ENCODE measurements at regions not wholly inside any gene's neighbourhood (a gene's known extent, or its start where the extent isn't known, plus 50 kb on each side); places are given as distances from the start of the nearest gene placed in this dataset.

DNA sequence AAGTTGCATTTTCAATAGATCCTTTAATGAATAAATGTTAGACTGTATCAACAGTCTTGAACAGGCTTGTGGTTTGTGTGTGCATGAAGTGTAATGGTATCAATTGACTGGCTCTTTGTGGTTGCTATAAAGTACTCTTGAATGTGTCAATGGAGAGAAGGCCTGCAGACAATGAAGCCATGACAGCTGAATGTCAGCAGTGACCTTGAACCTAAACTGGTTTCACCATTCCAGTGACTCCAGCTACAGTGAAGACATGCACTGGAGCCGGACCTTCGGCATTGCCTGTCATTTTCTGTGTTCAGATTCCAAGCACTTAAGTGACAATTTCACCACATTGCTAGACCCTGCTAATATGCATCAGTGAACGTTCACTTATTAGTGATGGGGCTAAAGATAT lies 276.0 kb upstream of the TMEM161B start:
- Histone ChIP-seq H2AFZ (ENCODE audit: low read length) (no peak overlapping the region), H3K9me2 (ENCODE audit: insufficient read depth, low read length) (no peaks in the 10 kb centered on the region), H3K36me3 (ENCODE audit: insufficient read depth, low read length) (no peaks in the 10 kb centered on the region), H3K79me2 (ENCODE audit: insufficient read depth, low read depth, low read length) (no peaks in the 10 kb centered on the region), H3K27ac (ENCODE audit: low read depth, low read length, poor library complexity, severe bottlenecking) (no peak overlapping the region), H3K9me3 (ENCODE audit: low read length) (no peaks in the 10 kb centered on the region), H3K4me2 (ENCODE audit: low read length) (no peak overlapping the region), H4K20me1 (ENCODE audit: insufficient read depth, low read length) (no peaks in the 10 kb centered on the region), H3K4me1 (ENCODE audit: insufficient read depth, low read length, poor library complexity, severe bottlenecking) (no peaks in the 10 kb centered on the region), H3K4me3 (ENCODE audit: low read depth, low read length, poor library complexity, severe bottlenecking) (no peak overlapping the region)
- TF ChIP-seq EZH2phosphoT487 (IDR thresholded peaks at IDR 0.05; ENCODE audit: borderline replicate concordance, low read depth, low read length): no peak
- TF ChIP-seq, protein P1, sequence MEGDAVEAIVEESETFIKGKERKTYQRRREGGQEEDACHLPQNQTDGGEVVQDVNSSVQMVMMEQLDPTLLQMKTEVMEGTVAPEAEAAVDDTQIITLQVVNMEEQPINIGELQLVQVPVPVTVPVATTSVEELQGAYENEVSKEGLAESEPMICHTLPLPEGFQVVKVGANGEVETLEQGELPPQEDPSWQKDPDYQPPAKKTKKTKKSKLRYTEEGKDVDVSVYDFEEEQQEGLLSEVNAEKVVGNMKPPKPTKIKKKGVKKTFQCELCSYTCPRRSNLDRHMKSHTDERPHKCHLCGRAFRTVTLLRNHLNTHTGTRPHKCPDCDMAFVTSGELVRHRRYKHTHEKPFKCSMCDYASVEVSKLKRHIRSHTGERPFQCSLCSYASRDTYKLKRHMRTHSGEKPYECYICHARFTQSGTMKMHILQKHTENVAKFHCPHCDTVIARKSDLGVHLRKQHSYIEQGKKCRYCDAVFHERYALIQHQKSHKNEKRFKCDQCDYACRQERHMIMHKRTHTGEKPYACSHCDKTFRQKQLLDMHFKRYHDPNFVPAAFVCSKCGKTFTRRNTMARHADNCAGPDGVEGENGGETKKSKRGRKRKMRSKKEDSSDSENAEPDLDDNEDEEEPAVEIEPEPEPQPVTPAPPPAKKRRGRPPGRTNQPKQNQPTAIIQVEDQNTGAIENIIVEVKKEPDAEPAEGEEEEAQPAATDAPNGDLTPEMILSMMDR (conservative IDR thresholded peaks at IDR 0.05; ENCODE audit: low read length): no peak
- intact Hi-C loops (cut with micrococcal nuclease; ENCODE audit: unreplicated experiment): no loop called here
- no TSS peak for BruUV-seq (replicated peaks)
- no peak for DNase-seq (ENCODE audit: low spot score)
- ChIA-PET CTCF (ENCODE audit: unreplicated experiment) (no interaction called here), POLR2A (no interaction called here)

DNA sequence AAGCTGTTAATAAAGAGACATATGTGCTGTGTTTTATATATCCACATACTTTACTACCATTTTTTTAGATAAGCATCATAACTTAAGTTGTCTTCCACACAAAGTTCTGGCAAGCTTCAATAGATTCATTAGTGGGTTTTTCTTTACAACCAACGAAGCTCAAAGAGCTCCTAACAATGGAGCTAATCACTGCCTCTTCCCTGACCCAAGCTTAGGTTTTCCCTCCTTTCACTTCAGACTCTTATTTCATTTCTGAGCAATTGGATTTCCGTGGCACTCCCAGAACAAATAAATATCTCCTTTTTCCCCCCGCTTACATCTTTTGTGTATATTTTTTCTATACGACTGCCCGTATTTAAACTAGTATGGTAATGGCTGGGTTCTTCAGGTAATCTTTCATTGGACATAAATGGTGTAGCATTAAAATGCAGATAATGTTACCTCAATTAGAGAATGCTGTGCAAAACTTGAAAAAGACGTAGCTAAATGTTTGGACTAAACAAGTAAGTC lies 275.5 kb upstream of the TMEM161B start:
- POLR2A ChIA-PET: interaction anchor here (0.5 to 0.6 kb wide), 2 partner anchors 72 to 576 kb away, joined by 3 read pairs; no protein-coding TSS in a partner anchor
- no peak overlapping the region for H2AFZ ChIP-seq (ENCODE audit: low read length)

DNA sequence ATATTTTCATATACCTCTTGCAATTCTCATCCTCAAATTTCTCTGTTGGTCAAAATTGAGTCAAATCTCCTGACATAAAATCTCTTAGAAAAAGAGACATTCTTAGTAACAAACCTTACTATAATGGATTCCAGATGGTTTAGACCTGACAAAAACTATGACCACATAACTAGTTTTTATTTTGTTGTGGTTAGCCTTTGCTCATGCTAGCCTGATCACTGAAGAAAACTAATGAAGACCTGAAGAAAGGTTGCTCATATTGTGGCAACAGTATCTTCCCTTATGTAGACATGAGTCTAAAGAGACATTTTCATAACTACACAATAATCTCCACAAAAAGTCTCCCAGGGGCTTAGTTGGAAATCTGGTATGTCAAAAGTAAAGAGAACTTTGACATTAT lies 274.1 kb upstream of the TMEM161B start:
- no peak overlapping the region for H2AFZ ChIP-seq (ENCODE audit: low read length)
- DNase-seq (ENCODE audit: low spot score): no peak
- H3K36me3 ChIP-seq (ENCODE audit: insufficient read depth, low read length): no peaks in the 10 kb centered on the region
- no peaks in the 10 kb centered on the region for H3K9me3 ChIP-seq (ENCODE audit: low read length)
- TF ChIP-seq, protein P1 (conservative IDR thresholded peaks at IDR 0.05; ENCODE audit: low read length): no peak
- TF ChIP-seq EZH2phosphoT487 (IDR thresholded peaks at IDR 0.05; ENCODE audit: borderline replicate concordance, low read depth, low read length): no peak
- intact Hi-C loops (cut with micrococcal nuclease; ENCODE audit: unreplicated experiment): no loop called here
- POLR2A ChIA-PET: interaction anchor here (0.7 to 1.3 kb wide), 2 partner anchors 8 to 1156 kb away, joined by 3 to 4 read pairs; no protein-coding TSS in a partner anchor
- BruUV-seq (replicated peaks): no TSS peak
- no peaks in the 10 kb centered on the region for H3K79me2 ChIP-seq (ENCODE audit: insufficient read depth, low read depth, low read length)
- no peak overlapping the region for H3K27ac ChIP-seq (ENCODE audit: low read depth, low read length, poor library complexity, severe bottlenecking)
- H3K4me1 ChIP-seq (ENCODE audit: insufficient read depth, low read length, poor library complexity, severe bottlenecking): no peaks in the 10 kb centered on the region
- H3K9me2 ChIP-seq (ENCODE audit: insufficient read depth, low read length): no peaks in the 10 kb centered on the region
- no peak overlapping the region for H3K4me2 ChIP-seq (ENCODE audit: low read length)
- no peak overlapping the region for H3K4me3 ChIP-seq (ENCODE audit: low read depth, low read length, poor library complexity, severe bottlenecking)
- H4K20me1 ChIP-seq (ENCODE audit: insufficient read depth, low read length): no peaks in the 10 kb centered on the region
- CTCF ChIA-PET (ENCODE audit: unreplicated experiment): no interaction called here

More for the DNA sequence above, 275.5 kb upstream of the TMEM161B start:
- H3K27ac ChIP-seq (ENCODE audit: low read depth, low read length, poor library complexity, severe bottlenecking): no peak overlapping the region
- no peaks in the 10 kb centered on the region for H4K20me1 ChIP-seq (ENCODE audit: insufficient read depth, low read length)
- DNase-seq (ENCODE audit: low spot score): no peak
- no peaks in the 10 kb centered on the region for H3K79me2 ChIP-seq (ENCODE audit: insufficient read depth, low read depth, low read length)
- H3K36me3 ChIP-seq (ENCODE audit: insufficient read depth, low read length): no peaks in the 10 kb centered on the region
- CTCF ChIA-PET (ENCODE audit: unreplicated experiment): no interaction called here
- H3K4me1 ChIP-seq (ENCODE audit: insufficient read depth, low read length, poor library complexity, severe bottlenecking): no peaks in the 10 kb centered on the region
- no peak overlapping the region for H3K4me2 ChIP-seq (ENCODE audit: low read length)
- H3K9me2 ChIP-seq (ENCODE audit: insufficient read depth, low read length): no peaks in the 10 kb centered on the region
- intact Hi-C loops (cut with micrococcal nuclease; ENCODE audit: unreplicated experiment): no loop called here
- no peaks in the 10 kb centered on the region for H3K9me3 ChIP-seq (ENCODE audit: low read length)
- no peak for TF ChIP-seq EZH2phosphoT487 (IDR thresholded peaks at IDR 0.05; ENCODE audit: borderline replicate concordance, low read depth, low read length)
- TF ChIP-seq, protein P1 (conservative IDR thresholded peaks at IDR 0.05; ENCODE audit: low read length): no peak
- BruUV-seq (replicated peaks): no TSS peak
- no peak overlapping the region for H3K4me3 ChIP-seq (ENCODE audit: low read depth, low read length, poor library complexity, severe bottlenecking)
